CD8-positive, alpha-beta memory T cell (primary cell): ENCODE measurements at regions not wholly inside any gene's neighbourhood (a gene's known extent, or its start where the extent isn't known, plus 50 kb on each side); places are given as distances from the start of the nearest gene placed in this dataset.

Experiments used
- CTCF ChIA-PET: fragments of 350-600 bp; sonication (Branson Sonifier 250); formaldehyde crosslinking; loops from one replicate; lab custom pipeline; 2021; ENCODE audit warnings: antibody characterized with exemption; lab: Charles Lee
- POLR2A ChIA-PET: fragments of 350-600 bp; sonication (Branson Sonifier 250); formaldehyde crosslinking; loops from one replicate; lab custom pipeline; 2021; ENCODE audit warnings: antibody characterized with exemption; lab: Charles Lee
- DNase-seq, 5 donors: peaks; one replicate each; pipeline versions ENCODE4 v3.0.0 to v3.0.0-alpha.2; 2020 to 2022; ENCODE audit warnings: mixed read lengths in 1 of 5
- H3K27ac ChIP-seq: one replicate; pipeline ENCODE4 v1.7.0; 2013; ENCODE audit warnings: low read depth, mild to moderate bottlenecking, low read length, moderate library complexity
- H3K27me3 ChIP-seq: 2 replicates; pipeline ENCODE4 v1.7.0; 2013; ENCODE audit warnings: low read length, mild to moderate bottlenecking; ENCODE audit not compliant: insufficient read depth, poor library complexity, severe bottlenecking
- H3K36me3 ChIP-seq: 2 replicates; pipeline ENCODE4 v1.7.0; 2013; ENCODE audit warnings: mild to moderate bottlenecking, low read length, moderate library complexity; ENCODE audit not compliant: insufficient read depth
- H3K4me1 ChIP-seq: 2 replicates; pipeline ENCODE4 v1.7.0; 2013; ENCODE audit warnings: mild to moderate bottlenecking, low read length, moderate library complexity; ENCODE audit not compliant: insufficient read depth
- H3K4me3 ChIP-seq: 2 replicates; pipeline ENCODE4 v1.7.0; 2013; ENCODE audit warnings: mild to moderate bottlenecking, low read length
- H3K9me3 ChIP-seq: 2 replicates; pipeline ENCODE4 v1.7.0; 2013; ENCODE audit warnings: mild to moderate bottlenecking, low read length
- H3K27ac Mint-ChIP-seq, 8 donors: one replicate each; pipeline ENCODE4 v1.8.0; 2020 to 2021; ENCODE audit warnings: mixed read lengths in 8 of 8, mild to moderate bottlenecking in 6 of 8, inconsistent platforms in 3 of 8, moderate library complexity in 3 of 8
- H3K27me3 Mint-ChIP-seq, 2 donors: one replicate each; pipeline ENCODE4 v1.8.0; 2020 to 2021; ENCODE audit warnings: mixed read lengths in 2 of 2, mild to moderate bottlenecking in 1 of 2, moderate library complexity in 1 of 2
- H3K36me3 Mint-ChIP-seq, 3 donors: one replicate each; pipeline ENCODE4 v1.8.0; 2020 to 2021; ENCODE audit warnings: mixed read lengths in 3 of 3, inconsistent platforms in 1 of 3, mild to moderate bottlenecking in 1 of 3
- H3K4me1 Mint-ChIP-seq, 3 donors: one replicate each; pipeline ENCODE4 v1.8.0; 2020 to 2021; ENCODE audit warnings: mixed read lengths in 3 of 3, inconsistent platforms in 1 of 3, mild to moderate bottlenecking in 1 of 3
- H3K4me3 Mint-ChIP-seq, 7 donors: one replicate each; pipeline ENCODE4 v1.8.0; 2020 to 2021; ENCODE audit warnings: mixed read lengths in 7 of 7, mild to moderate bottlenecking in 6 of 7, moderate library complexity in 4 of 7, inconsistent platforms in 2 of 7
- H3K9me3 Mint-ChIP-seq, 5 donors: one replicate each; pipeline ENCODE4 v1.8.0; 2020 to 2022; ENCODE audit warnings: mixed read lengths in 5 of 5, mild to moderate bottlenecking in 3 of 5, moderate library complexity in 2 of 5, inconsistent platforms in 1 of 5

DNA sequence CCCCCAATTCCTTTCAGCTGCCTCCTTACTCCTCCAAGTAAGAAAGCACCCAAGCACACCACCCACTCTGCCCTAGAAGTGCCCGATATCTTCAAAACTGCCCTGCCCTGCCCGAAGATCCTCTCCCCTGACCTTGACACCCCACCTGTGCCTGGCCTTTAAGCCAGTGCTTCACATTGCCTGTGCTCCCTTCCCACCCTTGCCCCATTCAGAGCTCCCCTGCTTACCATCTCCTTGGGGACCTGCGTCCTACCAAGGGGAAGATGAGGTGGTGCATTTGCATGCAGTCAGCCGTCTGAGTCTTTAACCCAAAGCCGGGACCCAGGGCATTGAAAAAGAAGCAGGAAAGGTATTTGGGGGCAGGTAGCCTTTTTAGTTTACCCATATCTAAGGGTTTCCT is 73.5 kb upstream of the SLCO3A1 start:
- Mint-ChIP-seq H3K36me3 (no peaks in the 10 kb centered on the region), H3K27ac (peak overlapping the region in 1 of 8 donors; percentile 77), H3K4me3 (no peak overlapping the region), H3K9me3 (no peaks in the 10 kb centered on the region), H3K27me3 (peaks cover 7 to 60% of the 10 kb centered on the region in 2 donors), H3K4me1 (no peaks in the 10 kb centered on the region)
- Histone ChIP-seq H3K4me3 (no peak overlapping the region), H3K36me3 (no peaks in the 10 kb centered on the region), H3K9me3 (no peaks in the 10 kb centered on the region), H3K27me3 (no peaks in the 10 kb centered on the region), H3K4me1 (no peaks in the 10 kb centered on the region), H3K27ac (no peak overlapping the region)
- ChIA-PET POLR2A (no interaction called here), CTCF (no interaction called here)
- DNase-seq, result no peak

DNA sequence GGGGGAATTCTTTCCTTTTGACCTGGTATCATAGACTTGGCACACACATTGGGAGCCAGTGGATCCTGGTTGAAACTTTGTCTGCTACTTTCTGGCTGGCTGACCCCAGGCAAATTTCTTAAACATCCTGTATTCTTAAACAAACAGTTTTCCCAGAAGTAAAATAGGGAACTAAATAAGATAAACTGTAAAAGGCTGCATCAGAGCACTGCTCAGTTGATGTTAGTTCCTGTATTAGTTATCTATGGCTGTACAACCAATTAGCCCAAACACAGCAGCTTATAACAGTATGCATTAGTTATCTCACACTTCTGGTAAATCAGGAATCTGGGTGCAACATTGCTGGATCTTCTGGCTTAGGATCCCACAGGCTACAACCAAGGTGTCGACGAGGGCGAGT is 73.1 kb upstream of the SLCO3A1 start:
- no peak overlapping the region for H3K4me3 ChIP-seq
- H3K27ac Mint-ChIP-seq, result no peak overlapping the region
- H3K36me3 Mint-ChIP-seq, result no peaks in the 10 kb centered on the region
- no peak overlapping the region for H3K4me3 Mint-ChIP-seq
- H3K27ac ChIP-seq, result no peak overlapping the region
- no peaks in the 10 kb centered on the region for H3K4me1 Mint-ChIP-seq
- CTCF ChIA-PET, result no interaction called here
- peaks cover 7 to 59% of the 10 kb centered on the region in 2 donors for H3K27me3 Mint-ChIP-seq
- H3K4me1 ChIP-seq, result no peaks in the 10 kb centered on the region
- H3K9me3 Mint-ChIP-seq, result no peaks in the 10 kb centered on the region
- DNase-seq, result no peak
- POLR2A ChIA-PET, result no interaction called here
- H3K36me3 ChIP-seq, result no peaks in the 10 kb centered on the region
- no peaks in the 10 kb centered on the region for H3K27me3 ChIP-seq
- H3K9me3 ChIP-seq, result no peaks in the 10 kb centered on the region

DNA sequence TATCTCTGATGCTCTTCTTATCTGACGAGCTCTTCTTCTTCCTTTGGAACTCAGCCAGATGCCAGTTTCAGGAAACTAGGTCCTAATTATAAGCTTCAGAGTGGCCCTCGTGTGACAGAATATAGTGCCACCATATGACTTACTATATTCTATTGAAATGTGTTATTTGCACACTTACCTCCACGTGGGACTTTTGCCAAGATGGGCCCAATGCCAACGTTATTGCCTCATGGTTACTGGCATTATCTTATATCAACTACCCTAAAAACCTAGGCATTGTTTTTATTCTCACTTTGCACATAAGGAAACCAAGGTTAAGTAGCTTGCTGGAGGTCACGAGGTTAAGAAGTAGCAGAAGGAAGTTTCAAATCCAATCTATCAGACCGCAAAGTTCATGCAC is 71.3 kb upstream of the SLCO3A1 start:
- H3K4me1 ChIP-seq, result no peaks in the 10 kb centered on the region
- no peaks in the 10 kb centered on the region for H3K9me3 Mint-ChIP-seq
- DNase-seq, result no peak
- CTCF ChIA-PET, result no interaction called here
- H3K27me3 Mint-ChIP-seq, result peaks cover 5 to 47% of the 10 kb centered on the region in 2 donors
- H3K27ac Mint-ChIP-seq, result peak overlapping the region in 1 of 8 donors; percentile 4
- H3K4me3 Mint-ChIP-seq, result no peak overlapping the region
- no peaks in the 10 kb centered on the region for H3K36me3 Mint-ChIP-seq
- H3K27me3 ChIP-seq, result no peaks in the 10 kb centered on the region
- H3K9me3 ChIP-seq, result no peaks in the 10 kb centered on the region
- H3K4me3 ChIP-seq, result no peak overlapping the region
- no peaks in the 10 kb centered on the region for H3K4me1 Mint-ChIP-seq
- H3K36me3 ChIP-seq, result no peaks in the 10 kb centered on the region
- POLR2A ChIA-PET, result no interaction called here
- H3K27ac ChIP-seq, result no peak overlapping the region

DNA sequence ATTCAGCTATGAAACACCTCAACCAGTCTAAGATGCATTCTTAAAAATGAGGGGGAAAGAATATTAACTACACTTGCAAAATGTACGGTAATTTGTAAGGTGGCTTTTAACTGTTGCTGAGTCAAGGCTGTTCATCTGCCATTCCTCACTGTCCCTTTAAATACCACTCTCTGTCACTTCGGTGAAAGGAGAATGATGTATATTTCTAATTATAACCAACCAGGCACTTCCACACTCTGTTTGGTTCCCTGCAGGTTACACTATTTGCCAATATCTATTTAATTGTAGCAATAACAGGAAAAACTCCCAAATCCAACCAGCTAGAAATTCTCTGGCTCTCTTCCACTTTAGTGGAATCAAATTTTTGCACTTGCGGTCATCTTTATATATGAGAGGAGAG is 70.5 kb upstream of the SLCO3A1 start:
- CTCF ChIA-PET, result no interaction called here
- Histone ChIP-seq H3K27ac (no peak overlapping the region), H3K27me3 (no peaks in the 10 kb centered on the region), H3K36me3 (no peaks in the 10 kb centered on the region), H3K9me3 (no peaks in the 10 kb centered on the region), H3K4me3 (no peak overlapping the region), H3K4me1 (no peaks in the 10 kb centered on the region)
- Mint-ChIP-seq H3K4me1 (no peaks in the 10 kb centered on the region), H3K4me3 (no peak overlapping the region), H3K27ac (no peak overlapping the region), H3K27me3 (peaks cover 9 to 51% of the 10 kb centered on the region in 2 donors), H3K36me3 (no peaks in the 10 kb centered on the region), H3K9me3 (no peaks in the 10 kb centered on the region)
- POLR2A ChIA-PET, result no interaction called here
- DNase-seq, result no peak

DNA sequence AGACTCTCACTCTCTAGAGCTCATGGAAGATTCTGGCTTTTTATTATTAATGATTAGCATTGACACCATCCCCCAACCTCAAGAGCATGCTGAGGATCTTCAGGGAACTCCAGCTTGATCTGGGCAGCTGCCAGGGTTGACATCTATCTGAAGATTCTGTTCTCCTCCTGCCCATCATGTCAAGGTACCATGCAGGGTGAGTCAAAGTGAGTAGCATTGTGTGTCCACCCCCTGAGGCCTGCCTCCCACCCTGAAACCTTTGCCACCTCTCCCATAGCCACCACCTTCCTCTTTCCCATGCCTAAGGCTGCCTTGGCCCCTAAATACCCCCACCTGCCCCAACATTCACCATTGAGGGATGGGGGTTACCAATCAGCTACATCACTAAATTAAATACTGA is 70.1 kb upstream of the SLCO3A1 start:
- H3K4me1 ChIP-seq, result no peaks in the 10 kb centered on the region
- H3K27me3 ChIP-seq, result no peaks in the 10 kb centered on the region
- H3K9me3 Mint-ChIP-seq, result no peaks in the 10 kb centered on the region
- H3K27me3 Mint-ChIP-seq, result peaks cover 10 to 54% of the 10 kb centered on the region in 2 donors
- no peak overlapping the region for H3K27ac ChIP-seq
- ChIA-PET CTCF (no interaction called here), POLR2A (no interaction called here)
- no peaks in the 10 kb centered on the region for H3K4me1 Mint-ChIP-seq
- no peak overlapping the region for H3K4me3 ChIP-seq
- no peak overlapping the region for H3K4me3 Mint-ChIP-seq
- no peak for DNase-seq
- H3K9me3 ChIP-seq, result no peaks in the 10 kb centered on the region
- peak overlapping the region in 1 of 8 donors; percentile 39 for H3K27ac Mint-ChIP-seq
- H3K36me3 Mint-ChIP-seq, result no peaks in the 10 kb centered on the region
- no peaks in the 10 kb centered on the region for H3K36me3 ChIP-seq

DNA sequence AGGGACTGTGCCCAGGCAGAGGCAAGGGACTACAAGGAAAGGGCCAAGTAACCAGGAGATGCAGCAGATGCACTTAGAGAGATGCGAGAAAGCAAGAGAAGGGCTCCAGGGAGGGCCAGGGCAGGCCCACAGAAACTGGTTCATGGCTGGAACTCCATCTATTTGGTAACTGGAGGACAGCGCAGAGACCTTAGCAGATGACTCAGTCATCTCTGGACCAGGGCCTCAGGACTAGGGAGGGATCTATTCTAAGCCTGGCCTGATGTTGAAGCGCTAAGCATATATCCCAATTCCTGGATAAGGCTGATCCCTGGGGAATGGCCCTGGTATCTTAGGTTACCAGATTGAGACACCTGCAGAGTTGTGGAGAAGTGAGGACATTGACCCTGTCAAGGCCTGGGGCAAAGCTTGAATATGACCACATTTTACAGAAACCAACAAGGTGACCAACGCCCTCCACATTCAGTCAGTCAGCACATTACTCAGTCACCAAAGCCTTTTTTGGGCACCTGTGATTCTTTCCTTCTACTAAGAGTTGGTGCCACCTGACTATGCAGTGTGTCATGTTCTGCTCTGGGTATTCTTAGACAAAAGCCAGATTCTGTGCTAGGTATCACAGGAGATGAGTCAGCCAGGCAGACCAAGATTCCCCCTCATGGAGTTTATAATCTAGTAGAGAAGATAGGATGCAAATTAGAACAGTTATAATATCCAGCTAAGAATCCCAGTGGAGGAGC is 68.4 kb upstream of the SLCO3A1 start:
- no peaks in the 10 kb centered on the region for H3K36me3 Mint-ChIP-seq
- DNase-seq, result no peak
- H3K4me1 Mint-ChIP-seq, result no peaks in the 10 kb centered on the region
- H3K36me3 ChIP-seq, result no peaks in the 10 kb centered on the region
- H3K27ac Mint-ChIP-seq, result no peak overlapping the region
- H3K27ac ChIP-seq, result no peak overlapping the region
- no peaks in the 10 kb centered on the region for H3K9me3 Mint-ChIP-seq
- H3K4me3 ChIP-seq, result no peak overlapping the region
- no peaks in the 10 kb centered on the region for H3K27me3 ChIP-seq
- H3K27me3 Mint-ChIP-seq, result peaks cover 8 to 51% of the 10 kb centered on the region in 2 donors
- H3K4me3 Mint-ChIP-seq, result no peak overlapping the region
- ChIA-PET CTCF (no interaction called here), POLR2A (no interaction called here)
- H3K4me1 ChIP-seq, result no peaks in the 10 kb centered on the region
- no peaks in the 10 kb centered on the region for H3K9me3 ChIP-seq

DNA sequence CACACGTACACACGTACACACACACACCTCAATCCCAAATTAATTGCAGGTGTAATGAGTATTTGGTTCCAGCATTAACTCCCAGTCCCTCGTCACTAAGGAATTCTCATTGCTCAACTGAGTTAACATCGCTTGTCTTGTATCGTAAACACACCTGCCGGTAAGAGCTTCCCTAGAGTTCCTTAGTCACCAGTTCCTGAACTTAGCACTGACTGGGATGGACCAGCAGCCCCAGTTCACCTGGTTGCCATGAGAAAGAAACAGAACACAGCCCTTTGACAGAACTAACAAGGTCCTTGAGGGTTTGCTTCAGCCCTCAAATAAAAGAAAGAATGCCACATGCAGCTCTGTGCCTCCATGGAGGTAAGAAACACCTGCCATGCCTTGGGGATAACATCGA is 66.3 kb upstream of the SLCO3A1 start:
- Histone ChIP-seq H3K9me3 (no peaks in the 10 kb centered on the region), H3K4me1 (no peaks in the 10 kb centered on the region), H3K27ac (no peak overlapping the region), H3K36me3 (no peaks in the 10 kb centered on the region), H3K4me3 (no peak overlapping the region), H3K27me3 (no peaks in the 10 kb centered on the region)
- CTCF ChIA-PET, result no interaction called here
- Mint-ChIP-seq H3K9me3 (no peaks in the 10 kb centered on the region), H3K27ac (no peak overlapping the region), H3K4me3 (no peak overlapping the region), H3K36me3 (no peaks in the 10 kb centered on the region), H3K4me1 (no peaks in the 10 kb centered on the region), H3K27me3 (peaks cover 7 to 47% of the 10 kb centered on the region in 2 donors)
- POLR2A ChIA-PET, result no interaction called here
- DNase-seq, result no peak

DNA sequence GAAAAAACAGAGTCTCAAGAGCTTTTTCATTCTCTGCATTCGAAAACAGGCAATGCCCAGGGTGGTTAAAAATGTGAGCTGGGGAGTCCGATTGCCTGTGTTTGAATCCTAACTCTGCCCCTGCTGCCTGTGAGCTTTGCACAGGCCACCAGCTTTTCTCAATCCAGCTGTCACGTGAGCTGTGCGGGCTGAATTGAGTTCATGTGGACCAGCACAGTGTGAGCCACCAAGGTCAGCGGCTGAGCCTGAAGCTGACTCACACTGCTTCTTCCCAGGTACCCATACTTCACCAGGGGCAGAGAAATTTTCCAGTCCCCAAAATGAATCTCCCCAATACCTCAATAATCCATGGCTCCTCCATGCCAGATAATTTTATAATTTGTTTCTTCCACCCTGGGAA is 64.4 kb upstream of the SLCO3A1 start:
- H3K4me1 Mint-ChIP-seq, result no peaks in the 10 kb centered on the region
- peaks cover 12 to 51% of the 10 kb centered on the region in 2 donors for H3K27me3 Mint-ChIP-seq
- no peaks in the 10 kb centered on the region for H3K36me3 ChIP-seq
- H3K36me3 Mint-ChIP-seq, result no peaks in the 10 kb centered on the region
- no peaks in the 10 kb centered on the region for H3K9me3 ChIP-seq
- no peak overlapping the region for H3K27ac ChIP-seq
- H3K4me1 ChIP-seq, result no peaks in the 10 kb centered on the region
- H3K4me3 ChIP-seq, result no peak overlapping the region
- POLR2A ChIA-PET, result no interaction called here
- CTCF ChIA-PET, result no interaction called here
- DNase-seq, result no peak
- H3K27ac Mint-ChIP-seq, result no peak overlapping the region
- H3K4me3 Mint-ChIP-seq, result no peak overlapping the region
- H3K9me3 Mint-ChIP-seq, result no peaks in the 10 kb centered on the region
- H3K27me3 ChIP-seq, result no peaks in the 10 kb centered on the region
